Neural progenitor cell (in vitro differentiated cells): ENCODE measurements at regions not wholly inside any gene's neighbourhood (a gene's known extent, or its start where the extent isn't known, plus 50 kb on each side); places are given as distances from the start of the nearest gene placed in this dataset.
A peak's percentile ranks its signal among the peaks of the same experiment; 100 is the strongest.

Experiments used
- DNase-seq: peaks from one replicate; pipeline ENCODE4 v3.0.0-alpha.2; 2016; ENCODE audit warnings: low spot score
- H2AFZ ChIP-seq: fragments of 200-600 bp; sonication (generic); replicated peaks from 2 replicates; pipeline ENCODE4 v1.6.1; 2016; ENCODE audit warnings: antibody characterized with exemption
- H3F3A ChIP-seq: fragments of 200-600 bp; sonication (generic); 2 replicates; pipeline ENCODE4 v1.6.1; 2016; ENCODE audit warnings: antibody characterized with exemption, low read depth
- H3K27ac ChIP-seq: fragments of 200-600 bp; sonication (generic); 2 replicates; pipeline ENCODE4 v1.5.1; 2016; ENCODE audit warnings: mild to moderate bottlenecking
- H3K27me3 ChIP-seq: fragments of 200-600 bp; sonication (generic); 2 replicates; pipeline ENCODE4 v1.6.1; 2016; ENCODE audit warnings: mild to moderate bottlenecking, moderate library complexity
- H3K36me3 ChIP-seq: fragments of 200-600 bp; sonication (generic); 2 replicates; pipeline ENCODE4 v1.5.1; 2016
- H3K4me1 ChIP-seq: fragments of 200-600 bp; sonication (generic); 2 replicates; pipeline ENCODE4 v1.6.1; 2016; ENCODE audit warnings: mixed run types
- H3K4me2 ChIP-seq: fragments of 200-600 bp; sonication (generic); 2 replicates; pipeline ENCODE4 v1.6.1; 2016
- H3K4me3 ChIP-seq: fragments of 200-600 bp; sonication (generic); 2 replicates; pipeline ENCODE4 v1.5.1; 2016
- H3K79me2 ChIP-seq: fragments of 200-600 bp; sonication (generic); 2 replicates; pipeline ENCODE4 v1.6.1; 2016; ENCODE audit warnings: low read depth
- H3K9ac ChIP-seq: fragments of 200-600 bp; sonication (generic); 2 replicates; pipeline ENCODE4 v1.6.1; 2016
- H3K9me3 ChIP-seq: fragments of 200-600 bp; sonication (generic); 2 replicates; pipeline ENCODE4 v1.5.1; 2016; ENCODE audit warnings: low read depth
- H4K20me1 ChIP-seq: fragments of 200-600 bp; sonication (generic); 2 replicates; pipeline ENCODE4 v1.6.1; 2016; ENCODE audit warnings: low read depth
- H3K27ac Mint-ChIP-seq: 3 replicates; pipeline ENCODE4 v1.8.0; 2021; ENCODE audit warnings: mixed read lengths
- H3K27me3 Mint-ChIP-seq: 2 replicates; pipeline ENCODE4 v1.8.0; 2022; ENCODE audit warnings: low read depth, mild to moderate bottlenecking, inconsistent platforms, moderate library complexity, mixed read lengths; ENCODE audit not compliant: insufficient read depth
- H3K36me3 Mint-ChIP-seq: 3 replicates; pipeline ENCODE4 v1.8.0; 2021; ENCODE audit warnings: mixed read lengths
- H3K4me1 Mint-ChIP-seq: 3 replicates; pipeline ENCODE4 v1.8.0; 2021; ENCODE audit warnings: mixed read lengths
- H3K4me3 Mint-ChIP-seq: 3 replicates; pipeline ENCODE4 v1.8.0; 2021; ENCODE audit warnings: mild to moderate bottlenecking, moderate library complexity, mixed read lengths
- H3K9me3 Mint-ChIP-seq: 3 replicates; pipeline ENCODE4 v1.8.0; 2020; ENCODE audit warnings: mixed read lengths
- EZH2 ChIP-seq: fragments of 200-600 bp; sonication (generic); IDR thresholded peaks from 2 replicates; pipeline ENCODE4 v1.6.1; 2017; ENCODE audit warnings: antibody characterized with exemption, mild to moderate bottlenecking, moderate library complexity
- EZH2phosphoT487 ChIP-seq: fragments of 200-600 bp; sonication (generic); IDR thresholded peaks from 2 replicates; pipeline ENCODE4 v1.6.1; 2017; ENCODE audit warnings: antibody characterized with exemption
- TF ChIP-seq, protein P1 (sequence below): fragments of 200-600 bp; sonication (generic); IDR thresholded peaks from 2 replicates; pipeline ENCODE4 v1.5.1; 2017; ENCODE audit warnings: antibody characterized with exemption, mild to moderate bottlenecking

DNA sequence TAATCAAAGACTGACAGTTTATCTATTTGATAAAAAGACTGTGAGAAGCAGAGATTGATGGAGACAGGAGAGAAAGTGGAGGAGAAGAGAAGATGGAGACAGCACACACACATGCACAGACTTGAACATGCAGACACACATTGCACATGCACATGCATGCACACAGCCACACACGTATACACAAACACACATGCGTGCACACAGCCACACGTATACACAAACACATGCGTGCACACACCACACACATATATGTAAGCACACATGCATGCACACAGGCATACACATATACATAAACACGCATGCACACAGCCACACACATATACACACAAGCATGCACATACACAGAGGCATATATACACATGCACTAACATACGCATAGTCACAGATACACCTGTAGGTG, 313.4 kb downstream of the HAPSTR1 start:
- Histone ChIP-seq H3K36me3 (no peaks in the 10 kb centered on the region), H3F3A (no peaks in the 10 kb centered on the region), H3K79me2 (no peaks in the 10 kb centered on the region), H3K4me3 (no peak overlapping the region), H3K4me2 (no peak overlapping the region), H4K20me1 (no peaks in the 10 kb centered on the region), H3K27ac (no peak overlapping the region), H2AFZ (no peak overlapping the region), H3K27me3 (no peaks in the 10 kb centered on the region), H3K9ac (no peak overlapping the region), H3K9me3 (no peaks in the 10 kb centered on the region), H3K4me1 (peaks cover 22% of the 10 kb centered on the region)
- TF ChIP-seq EZH2 (no peak), EZH2phosphoT487 (no peak)
- no peak for DNase-seq
- no peaks in the 10 kb centered on the region for H3K27me3 Mint-ChIP-seq
- H3K4me1 Mint-ChIP-seq: peaks cover 25% of the 10 kb centered on the region
- H3K27ac Mint-ChIP-seq: no peak overlapping the region
- no peaks in the 10 kb centered on the region for H3K9me3 Mint-ChIP-seq
- no peak overlapping the region for H3K4me3 Mint-ChIP-seq
- no peaks in the 10 kb centered on the region for H3K36me3 Mint-ChIP-seq

DNA sequence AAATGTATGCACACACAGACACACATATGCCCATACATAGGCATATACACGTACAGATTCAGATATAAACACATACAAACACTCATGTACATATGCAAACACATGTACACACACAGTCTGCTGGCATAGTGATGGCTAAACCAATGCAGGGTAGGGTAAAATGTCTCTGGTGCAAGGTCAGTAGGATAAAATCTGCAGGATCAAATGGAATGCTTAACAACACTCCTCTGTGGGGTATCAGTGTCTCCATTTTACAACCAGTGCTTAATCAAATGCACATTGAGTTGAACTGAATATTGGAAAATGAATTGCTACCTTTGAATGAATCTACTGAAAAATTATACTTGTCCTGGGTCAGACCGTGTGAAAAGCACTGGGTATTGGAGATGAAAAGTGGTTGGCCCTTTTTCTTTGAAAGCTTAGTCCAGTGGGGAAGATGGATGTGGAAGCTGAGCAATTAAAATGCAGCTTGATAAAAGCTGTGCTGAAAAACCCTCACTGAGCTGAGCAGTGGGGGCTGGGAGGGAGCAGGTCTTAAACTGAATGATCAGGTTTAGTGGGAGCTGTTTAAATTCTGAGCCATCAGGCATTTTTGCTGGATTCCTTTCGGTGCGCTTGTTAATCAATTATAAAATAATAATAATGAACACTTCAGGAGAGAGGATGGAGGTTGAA, 314.7 kb downstream of the HAPSTR1 start:
- no peaks in the 10 kb centered on the region for H3K79me2 ChIP-seq
- peaks cover 15% of the 10 kb centered on the region for H3K4me1 ChIP-seq
- H4K20me1 ChIP-seq: no peaks in the 10 kb centered on the region
- H3K4me3 ChIP-seq: no peak overlapping the region
- H3K4me3 Mint-ChIP-seq: no peak overlapping the region
- H3K36me3 Mint-ChIP-seq: no peaks in the 10 kb centered on the region
- H2AFZ ChIP-seq: peak overlapping the region; percentile 26
- H3K27ac ChIP-seq: no peak overlapping the region
- no peak for TF ChIP-seq EZH2
- DNase-seq: no peak
- no peaks in the 10 kb centered on the region for H3K27me3 Mint-ChIP-seq
- no peak overlapping the region for H3K9ac ChIP-seq
- H3K9me3 Mint-ChIP-seq: no peaks in the 10 kb centered on the region
- H3F3A ChIP-seq: no peaks in the 10 kb centered on the region
- H3K27ac Mint-ChIP-seq: peak overlapping the region; percentile 8
- H3K27me3 ChIP-seq: no peaks in the 10 kb centered on the region
- no peaks in the 10 kb centered on the region for H3K36me3 ChIP-seq
- peaks cover 24% of the 10 kb centered on the region for H3K4me1 Mint-ChIP-seq
- H3K4me2 ChIP-seq: no peak overlapping the region
- H3K9me3 ChIP-seq: no peaks in the 10 kb centered on the region

DNA sequence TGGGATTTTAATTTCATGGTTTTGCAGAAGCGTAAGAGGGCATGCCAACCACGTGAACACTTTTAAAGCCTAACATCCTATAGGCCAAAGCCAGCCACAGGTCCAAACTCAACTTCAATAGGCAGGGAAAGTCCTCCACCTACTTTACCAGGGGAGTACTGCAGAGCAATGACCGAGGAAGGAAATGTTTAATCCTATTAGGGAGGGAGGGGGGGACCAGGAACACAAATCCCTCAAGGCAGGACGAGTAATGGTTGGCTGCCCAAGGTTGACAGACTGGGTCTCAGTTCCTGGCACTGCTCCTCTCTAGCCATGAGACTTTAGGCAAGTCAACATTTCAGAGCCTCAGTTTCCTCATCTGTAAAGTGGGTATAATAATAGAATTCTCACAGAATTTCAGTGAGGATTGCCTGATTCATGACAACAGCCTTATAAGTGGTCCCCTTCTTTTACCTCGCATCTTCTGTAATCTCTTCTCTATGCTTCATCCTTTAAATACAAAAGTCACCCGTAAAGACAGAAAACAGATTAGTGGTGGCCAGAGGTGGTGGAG, 315.8 kb downstream of the HAPSTR1 start:
- no peak overlapping the region for H3K9ac ChIP-seq
- no peaks in the 10 kb centered on the region for H3K79me2 ChIP-seq
- Mint-ChIP-seq H3K4me3 (no peak overlapping the region), H3K27me3 (no peaks in the 10 kb centered on the region), H3K36me3 (no peaks in the 10 kb centered on the region), H3K4me1 (peaks cover 29% of the 10 kb centered on the region), H3K9me3 (no peaks in the 10 kb centered on the region), H3K27ac (no peak overlapping the region)
- H2AFZ ChIP-seq: no peak overlapping the region
- no peak for DNase-seq
- H3K9me3 ChIP-seq: no peaks in the 10 kb centered on the region
- H4K20me1 ChIP-seq: no peaks in the 10 kb centered on the region
- H3K4me2 ChIP-seq: no peak overlapping the region
- peaks cover 15% of the 10 kb centered on the region for H3K4me1 ChIP-seq
- no peaks in the 10 kb centered on the region for H3K36me3 ChIP-seq
- H3F3A ChIP-seq: no peaks in the 10 kb centered on the region
- H3K27me3 ChIP-seq: no peaks in the 10 kb centered on the region
- no peak for TF ChIP-seq EZH2
- TF ChIP-seq EZH2phosphoT487: no peak
- TF ChIP-seq, protein P1, sequence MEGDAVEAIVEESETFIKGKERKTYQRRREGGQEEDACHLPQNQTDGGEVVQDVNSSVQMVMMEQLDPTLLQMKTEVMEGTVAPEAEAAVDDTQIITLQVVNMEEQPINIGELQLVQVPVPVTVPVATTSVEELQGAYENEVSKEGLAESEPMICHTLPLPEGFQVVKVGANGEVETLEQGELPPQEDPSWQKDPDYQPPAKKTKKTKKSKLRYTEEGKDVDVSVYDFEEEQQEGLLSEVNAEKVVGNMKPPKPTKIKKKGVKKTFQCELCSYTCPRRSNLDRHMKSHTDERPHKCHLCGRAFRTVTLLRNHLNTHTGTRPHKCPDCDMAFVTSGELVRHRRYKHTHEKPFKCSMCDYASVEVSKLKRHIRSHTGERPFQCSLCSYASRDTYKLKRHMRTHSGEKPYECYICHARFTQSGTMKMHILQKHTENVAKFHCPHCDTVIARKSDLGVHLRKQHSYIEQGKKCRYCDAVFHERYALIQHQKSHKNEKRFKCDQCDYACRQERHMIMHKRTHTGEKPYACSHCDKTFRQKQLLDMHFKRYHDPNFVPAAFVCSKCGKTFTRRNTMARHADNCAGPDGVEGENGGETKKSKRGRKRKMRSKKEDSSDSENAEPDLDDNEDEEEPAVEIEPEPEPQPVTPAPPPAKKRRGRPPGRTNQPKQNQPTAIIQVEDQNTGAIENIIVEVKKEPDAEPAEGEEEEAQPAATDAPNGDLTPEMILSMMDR: no peak
- H3K4me3 ChIP-seq: no peak overlapping the region
- H3K27ac ChIP-seq: no peak overlapping the region

DNA sequence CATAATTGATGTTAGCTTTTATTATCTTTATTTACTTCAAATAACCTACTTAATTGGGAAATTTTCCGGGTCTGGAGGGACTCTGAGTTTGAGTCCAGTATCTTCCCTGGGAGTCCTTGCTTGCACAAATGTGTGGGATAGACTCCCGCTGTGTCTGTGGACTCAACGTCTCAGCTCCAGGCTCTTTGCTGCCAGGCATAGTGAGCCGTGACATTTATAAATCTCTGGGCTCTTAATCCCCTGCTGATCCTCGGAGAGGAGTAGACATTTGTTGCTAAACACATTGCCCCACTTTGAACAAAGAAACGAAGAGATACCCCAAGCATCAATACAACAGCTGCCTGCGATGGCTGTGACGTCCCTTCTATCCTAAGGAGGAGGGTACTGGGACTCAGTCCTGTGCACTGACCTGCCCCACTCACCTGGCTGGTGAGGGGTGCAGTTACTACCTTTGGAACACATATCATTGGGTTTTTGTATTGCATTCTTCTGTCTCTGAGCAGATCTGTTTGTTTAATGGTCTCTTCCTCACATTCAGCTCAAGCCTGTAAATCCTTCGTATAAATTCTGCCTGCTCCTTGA, 316.9 kb downstream of the HAPSTR1 start:
- DNase-seq: peak; percentile 21
- Histone ChIP-seq H3K4me2 (peak overlapping the region; percentile 12), H3K27ac (no peak overlapping the region), H3K27me3 (no peaks in the 10 kb centered on the region), H3F3A (no peaks in the 10 kb centered on the region), H3K36me3 (no peaks in the 10 kb centered on the region), H3K79me2 (no peaks in the 10 kb centered on the region), H4K20me1 (no peaks in the 10 kb centered on the region), H2AFZ (peak overlapping the region; percentile 13), H3K4me1 (peaks cover 15% of the 10 kb centered on the region), H3K4me3 (no peak overlapping the region), H3K9ac (no peak overlapping the region), H3K9me3 (no peaks in the 10 kb centered on the region)
- Mint-ChIP-seq H3K27ac (no peak overlapping the region), H3K36me3 (no peaks in the 10 kb centered on the region), H3K4me3 (no peak overlapping the region), H3K9me3 (no peaks in the 10 kb centered on the region), H3K27me3 (no peaks in the 10 kb centered on the region), H3K4me1 (peaks cover 31% of the 10 kb centered on the region)
- no peak for TF ChIP-seq EZH2phosphoT487
- TF ChIP-seq EZH2: no peak
- TF ChIP-seq, protein P1: no peak
